B cell (primary cell): ENCODE measurements at regions not wholly inside any gene's neighbourhood (a gene's known extent, or its start where the extent isn't known, plus 50 kb on each side); places are given as distances from the start of the nearest gene placed in this dataset.

Experiments
- ATAC-seq: fragments of 200-7000 bp; cut with Tn5 transposase; one replicate; pipeline ENCODE4 v1.10.0; 2021; ENCODE audit warnings: low read depth, mild to moderate bottlenecking, moderate number of reproducible peaks, moderate library complexity
- CTCF ChIA-PET: fragments of 350-600 bp; sonication (Branson Sonifier 250); formaldehyde crosslinking; loops from one replicate; lab custom pipeline; 2021; ENCODE audit warnings: antibody characterized with exemption, inconsistent platforms; lab: Charles Lee
- POLR2A ChIA-PET: fragments of 350-600 bp; sonication (Branson Sonifier 250); formaldehyde crosslinking; loops from one replicate; lab custom pipeline; 2021; ENCODE audit warnings: antibody characterized with exemption; lab: Charles Lee
- DNase-seq: peaks from one replicate; pipeline ENCODE4 v3.0.0; 2013
- H2AFZ ChIP-seq: 2 replicates; pipeline ENCODE4 v1.6.1; 2012; ENCODE audit warnings: mild to moderate bottlenecking, low read depth, low read length; ENCODE audit not compliant: insufficient read depth, poor library complexity, severe bottlenecking
- H3K27ac ChIP-seq, 2 donors: 1 replicate in 1 of 2; 2 replicates in 1 of 2; pipeline ENCODE4 v1.5.1; 2012 to 2013; ENCODE audit warnings: low read length in 2 of 2, mild to moderate bottlenecking in 2 of 2, moderate library complexity in 1 of 2
- H3K27me3 ChIP-seq, 4 experiments: fragments of 200-600 bp in 1 of 4; sonication (generic) in 1 of 4; replicated peaks in 1 of 4; 1 replicate in 2 of 4; 2 replicates in 2 of 4; pipeline versions ENCODE4 v1.6.1 to v1.7.0; 2013 to 2016; ENCODE audit warnings: low read length in 3 of 4, mild to moderate bottlenecking in 2 of 4, mixed read lengths in 1 of 4, moderate library complexity in 1 of 4; ENCODE audit not compliant: insufficient read depth in 4 of 4, control insufficient read depth in 3 of 4; ENCODE audit errors: control extremely low read depth in 1 of 4
- H3K36me3 ChIP-seq, 2 experiments: replicated peaks in 1 of 2; 1 replicate in 1 of 2; 2 replicates in 1 of 2; pipeline versions ENCODE4 v1.6.1 to v1.7.1; 2013; ENCODE audit warnings: low read length in 1 of 2; ENCODE audit not compliant: insufficient read depth in 2 of 2, control insufficient read depth in 1 of 2; ENCODE audit errors: control extremely low read depth in 1 of 2, extremely low read depth in 1 of 2
- H3K4me1 ChIP-seq, 2 donors: fragments of 200-600 bp in 1 of 2; sonication (generic) in 1 of 2; 1 replicate in 1 of 2; 2 replicates in 1 of 2; pipeline versions ENCODE4 v1.5.1 to v1.6.1; 2013 to 2017; ENCODE audit warnings: low read length in 2 of 2; ENCODE audit not compliant: control insufficient read depth in 2 of 2, insufficient read depth in 2 of 2
- H3K4me2 ChIP-seq: replicated peaks from 2 replicates; pipeline ENCODE3; 2012; ENCODE audit warnings: mild to moderate bottlenecking, low read depth, low read length; ENCODE audit not compliant: poor library complexity, severe bottlenecking
- H3K4me3 ChIP-seq, 5 experiments: fragments of 200-600 bp in 1 of 5; sonication (generic) in 1 of 5; 1 replicate in 3 of 5; 2 replicates in 2 of 5; pipeline versions ENCODE4 v1.5.1 to v1.7.0; 2011 to 2016; ENCODE audit warnings: low read length in 4 of 5, mild to moderate bottlenecking in 4 of 5, low read depth in 2 of 5, control low read depth in 1 of 5, moderate library complexity in 1 of 5; ENCODE audit not compliant: insufficient read depth in 1 of 5; ENCODE audit errors: control extremely low read depth in 1 of 5, extremely low read depth in 1 of 5
- H3K79me2 ChIP-seq: fragments of 200-600 bp; sonication (generic); one replicate; pipeline ENCODE4 v1.6.0; 2016; ENCODE audit warnings: low read length; ENCODE audit not compliant: control insufficient read depth, insufficient read depth
- H3K9ac ChIP-seq: fragments of 200-600 bp; sonication (generic); 2 replicates; pipeline ENCODE4 v1.6.1; 2017; ENCODE audit warnings: mild to moderate bottlenecking, low read length, moderate library complexity
- H3K9me3 ChIP-seq, 3 donors: one replicate each; pipeline versions ENCODE4 v1.6.1 to v1.7.1; 2013; ENCODE audit warnings: low read length in 2 of 3; ENCODE audit not compliant: control insufficient read depth in 2 of 3, insufficient read depth in 1 of 3; ENCODE audit errors: control extremely low read depth in 1 of 3
- H4K20me1 ChIP-seq: 2 replicates; pipeline ENCODE4 v1.6.0; 2012; ENCODE audit warnings: mild to moderate bottlenecking, low read length; ENCODE audit not compliant: insufficient read depth, control insufficient read depth, poor library complexity, severe bottlenecking
- H3K27ac Mint-ChIP-seq: one replicate; pipeline ENCODE4 v1.8.0; 2021; ENCODE audit warnings: mixed read lengths
- H3K27me3 Mint-ChIP-seq: one replicate; pipeline ENCODE4 v1.8.0; 2021; ENCODE audit warnings: mixed read lengths
- H3K4me1 Mint-ChIP-seq: one replicate; pipeline ENCODE4 v1.8.0; 2021; ENCODE audit warnings: mixed read lengths
- H3K4me3 Mint-ChIP-seq: one replicate; pipeline ENCODE4 v1.8.0; 2021; ENCODE audit warnings: mixed read lengths
- H3K9me3 Mint-ChIP-seq: one replicate; pipeline ENCODE4 v1.8.0; 2022; ENCODE audit warnings: mixed read lengths; ENCODE audit not compliant: insufficient read depth
- EZH2 ChIP-seq: IDR thresholded peaks from 2 replicates; pipeline ENCODE4 v1.6.1; 2012; ENCODE audit warnings: borderline replicate concordance, low read depth, mild to moderate bottlenecking, moderate library complexity, low read length; ENCODE audit not compliant: insufficient read depth, poor library complexity, severe bottlenecking
- WGBS: methylation state at CpG from one replicate; pipeline ENCODE4 v1.1.5; 2013; ENCODE audit warnings: missing lambda C conversion rate; ENCODE audit not compliant: insufficient coverage; 5-methylcytosine and 5-hydroxymethylcytosine counted together
- intact Hi-C: fragments of 100-400 bp; cut with micrococcal nuclease; formaldehyde crosslinking; loops from one replicate; pipeline ENCODE4 v1.10.0; 2022
- TF ChIP-seq, protein P1 (sequence below): fragments of 200-600 bp; IDR thresholded peaks from one replicate; pipeline ENCODE4 v1.8.0; 2022; ENCODE audit warnings: antibody characterized with exemption, mild to moderate bottlenecking

GRCh38 chr20:40254023-40254772 is 434.8 kb downstream of the MAFB start:
- Histone ChIP-seq H2AFZ (no peak overlapping the region), H3K36me3 (no peaks in the 10 kb centered on the region), H3K9ac (no peak overlapping the region), H3K79me2 (no peaks in the 10 kb centered on the region), H3K27ac (no peak overlapping the region), H4K20me1 (no peaks in the 10 kb centered on the region), H3K27me3 (no peaks in the 10 kb centered on the region), H3K9me3 (peaks cover 0 to 4% (median 0%) of the 10 kb centered on the region in 3 donors), H3K4me1 (no peaks in the 10 kb centered on the region), H3K4me3 (no peak overlapping the region), H3K4me2 (no peak overlapping the region)
- no peaks in the 10 kb centered on the region for H3K9me3 Mint-ChIP-seq
- ATAC-seq (no peak), DNase-seq (no peak)
- no peaks in the 10 kb centered on the region for H3K4me1 Mint-ChIP-seq
- TF ChIP-seq, protein P1, sequence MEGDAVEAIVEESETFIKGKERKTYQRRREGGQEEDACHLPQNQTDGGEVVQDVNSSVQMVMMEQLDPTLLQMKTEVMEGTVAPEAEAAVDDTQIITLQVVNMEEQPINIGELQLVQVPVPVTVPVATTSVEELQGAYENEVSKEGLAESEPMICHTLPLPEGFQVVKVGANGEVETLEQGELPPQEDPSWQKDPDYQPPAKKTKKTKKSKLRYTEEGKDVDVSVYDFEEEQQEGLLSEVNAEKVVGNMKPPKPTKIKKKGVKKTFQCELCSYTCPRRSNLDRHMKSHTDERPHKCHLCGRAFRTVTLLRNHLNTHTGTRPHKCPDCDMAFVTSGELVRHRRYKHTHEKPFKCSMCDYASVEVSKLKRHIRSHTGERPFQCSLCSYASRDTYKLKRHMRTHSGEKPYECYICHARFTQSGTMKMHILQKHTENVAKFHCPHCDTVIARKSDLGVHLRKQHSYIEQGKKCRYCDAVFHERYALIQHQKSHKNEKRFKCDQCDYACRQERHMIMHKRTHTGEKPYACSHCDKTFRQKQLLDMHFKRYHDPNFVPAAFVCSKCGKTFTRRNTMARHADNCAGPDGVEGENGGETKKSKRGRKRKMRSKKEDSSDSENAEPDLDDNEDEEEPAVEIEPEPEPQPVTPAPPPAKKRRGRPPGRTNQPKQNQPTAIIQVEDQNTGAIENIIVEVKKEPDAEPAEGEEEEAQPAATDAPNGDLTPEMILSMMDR: no peak
- no peak for TF ChIP-seq EZH2
- ChIA-PET CTCF (no interaction called here), POLR2A (no interaction called here)
- peaks cover 1% of the 10 kb centered on the region for H3K27me3 Mint-ChIP-seq
- WGBS: no CpG with 5 or more reads among the region's 6 CpGs
- H3K27ac Mint-ChIP-seq: no peak overlapping the region
- intact Hi-C loops: no loop called here
- H3K4me3 Mint-ChIP-seq: no peak overlapping the region

DNA sequence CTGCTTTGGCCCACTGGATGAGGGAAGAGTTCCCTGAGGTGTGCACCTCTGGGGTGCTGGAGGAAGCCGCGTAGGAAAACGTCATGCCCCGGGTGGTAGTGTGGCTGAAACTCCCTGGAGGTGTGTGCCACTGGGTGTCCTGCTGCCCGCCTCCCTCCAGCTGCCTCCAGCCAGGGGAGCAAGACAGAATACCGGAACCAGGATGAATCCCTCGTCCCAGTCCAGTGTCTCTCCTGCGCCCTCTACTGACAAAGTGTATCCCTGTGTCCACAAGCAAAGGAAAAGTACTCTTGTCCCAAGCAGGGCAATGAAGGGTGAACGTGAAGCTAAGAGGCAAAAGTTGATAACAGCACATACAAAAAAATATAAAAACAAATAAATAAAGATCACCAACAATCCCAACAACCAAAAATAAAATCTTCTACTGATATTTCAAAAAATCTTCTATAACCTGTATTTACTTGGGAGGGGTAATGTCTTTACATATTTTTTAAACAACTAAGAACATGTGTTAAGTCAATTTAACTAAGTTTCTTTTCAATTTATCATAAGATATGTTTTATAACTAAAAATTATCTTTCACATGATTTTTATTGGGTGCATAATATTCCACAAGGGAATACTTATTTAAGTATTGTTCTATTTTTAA is 437.6 kb downstream of the MAFB start:
- DNase-seq: no peak
- no peaks in the 10 kb centered on the region for H3K4me1 Mint-ChIP-seq
- H3K27me3 ChIP-seq: no peaks in the 10 kb centered on the region
- POLR2A ChIA-PET: no interaction called here
- H3K4me2 ChIP-seq: no peak overlapping the region
- H3K4me3 ChIP-seq: no peak overlapping the region
- H3K4me3 Mint-ChIP-seq: no peak overlapping the region
- WGBS: 92% methylated on average over 8 of the region's 9 CpGs
- no peak overlapping the region for H2AFZ ChIP-seq
- H4K20me1 ChIP-seq: no peaks in the 10 kb centered on the region
- H3K27ac ChIP-seq: no peak overlapping the region
- CTCF ChIA-PET: no interaction called here
- no peaks in the 10 kb centered on the region for H3K36me3 ChIP-seq
- no peak overlapping the region for H3K9ac ChIP-seq
- no peaks in the 10 kb centered on the region for H3K9me3 Mint-ChIP-seq
- H3K4me1 ChIP-seq: no peaks in the 10 kb centered on the region
- peaks cover 4% of the 10 kb centered on the region for H3K27me3 Mint-ChIP-seq
- TF ChIP-seq, protein P1: no peak
- no peak for TF ChIP-seq EZH2
- peaks cover 0 to 4% (median 0%) of the 10 kb centered on the region in 3 donors for H3K9me3 ChIP-seq
- H3K79me2 ChIP-seq: no peaks in the 10 kb centered on the region
- no peak overlapping the region for H3K27ac Mint-ChIP-seq
- ATAC-seq: no peak
- intact Hi-C loops: no loop called here
